Trophoblast cell (in vitro differentiated cells and primary cell): ENCODE measurements at regions not wholly inside any gene's neighbourhood (a gene's known extent, or its start where the extent isn't known, plus 50 kb on each side); places are given as distances from the start of the nearest gene placed in this dataset.

ENCODE experiments used
- DNase-seq, 2 donors: peaks; one replicate each; pipeline ENCODE4 v3.0.0-alpha.2; 2016
- H2AFZ ChIP-seq: 2 replicates; pipeline ENCODE4 v1.6.1; 2013; ENCODE audit warnings: low read length, moderate library complexity, mild to moderate bottlenecking; ENCODE audit not compliant: insufficient read depth, poor library complexity
- H2AK5ac ChIP-seq: 2 replicates; pipeline ENCODE4 v1.6.1; 2013; ENCODE audit warnings: mild to moderate bottlenecking, low read length
- H2BK120ac ChIP-seq: 2 replicates; pipeline ENCODE4 v1.6.1; 2013; ENCODE audit warnings: low read length, mild to moderate bottlenecking, moderate library complexity; ENCODE audit not compliant: insufficient read depth, poor library complexity
- H2BK12ac ChIP-seq: 2 replicates; pipeline ENCODE4 v1.6.1; 2013; ENCODE audit warnings: mild to moderate bottlenecking, low read length, moderate library complexity
- H2BK5ac ChIP-seq: 2 replicates; pipeline ENCODE4 v1.6.1; 2013; ENCODE audit warnings: low read length, low read depth, moderate library complexity, mild to moderate bottlenecking; ENCODE audit not compliant: poor library complexity
- H3K14ac ChIP-seq: 2 replicates; pipeline ENCODE4 v1.6.1; 2013; ENCODE audit warnings: mild to moderate bottlenecking, low read length
- H3K18ac ChIP-seq: 2 replicates; pipeline ENCODE4 v1.6.1; 2013; ENCODE audit warnings: mild to moderate bottlenecking, low read length
- H3K23ac ChIP-seq: 2 replicates; pipeline ENCODE4 v1.6.1; 2013; ENCODE audit warnings: low read length
- H3K27ac ChIP-seq: 2 replicates; pipeline ENCODE4 v1.5.1; 2013; ENCODE audit warnings: low read depth, mild to moderate bottlenecking, inconsistent platforms, low read length, moderate library complexity
- H3K27me3 ChIP-seq: 2 replicates; pipeline ENCODE4 v1.6.1; 2013; ENCODE audit warnings: inconsistent platforms, mild to moderate bottlenecking, low read length, moderate library complexity; ENCODE audit not compliant: insufficient read depth
- H3K36me3 ChIP-seq, 2 experiments: 1 replicate in 1 of 2; 2 replicates in 1 of 2; pipeline ENCODE4 v1.6.1; 2013; ENCODE audit warnings: low read length in 2 of 2, mild to moderate bottlenecking in 2 of 2, moderate library complexity in 1 of 2; ENCODE audit not compliant: insufficient read depth in 2 of 2, control insufficient read depth in 1 of 2
- H3K4ac ChIP-seq: 2 replicates; pipeline ENCODE4 v1.6.1; 2013; ENCODE audit warnings: low read depth, mild to moderate bottlenecking, low read length, moderate library complexity
- H3K4me1 ChIP-seq, 2 experiments: 1 replicate in 1 of 2; 2 replicates in 1 of 2; pipeline ENCODE4 v1.6.1; 2013; ENCODE audit warnings: low read length in 2 of 2, mild to moderate bottlenecking in 2 of 2, moderate library complexity in 1 of 2; ENCODE audit not compliant: insufficient read depth in 2 of 2, control insufficient read depth in 1 of 2
- H3K4me2 ChIP-seq: 2 replicates; pipeline ENCODE4 v1.6.1; 2013; ENCODE audit warnings: inconsistent platforms, mild to moderate bottlenecking, low read length, moderate library complexity
- H3K4me3 ChIP-seq: 2 replicates; pipeline ENCODE4 v1.5.1; 2013; ENCODE audit warnings: mild to moderate bottlenecking, low read depth, low read length, inconsistent platforms
- H3K79me1 ChIP-seq: one replicate; pipeline ENCODE4 v1.6.1; 2013; ENCODE audit warnings: low read length
- H3K79me2 ChIP-seq: 2 replicates; pipeline ENCODE4 v1.6.1; 2013; ENCODE audit warnings: low read length, mild to moderate bottlenecking; ENCODE audit not compliant: control insufficient read depth, insufficient read depth, poor library complexity
- H3K9ac ChIP-seq: 2 replicates; pipeline ENCODE4 v1.6.1; 2013; ENCODE audit warnings: mild to moderate bottlenecking, low read length
- H3K9me3 ChIP-seq: 2 replicates; pipeline ENCODE4 v1.6.1; 2013; ENCODE audit warnings: low read depth, mild to moderate bottlenecking, control low read depth, inconsistent platforms, low read length; ENCODE audit not compliant: insufficient read depth
- H4K12ac ChIP-seq: 2 replicates; pipeline ENCODE4 v1.6.1; 2013; ENCODE audit warnings: low read depth, mild to moderate bottlenecking, low read length, moderate library complexity
- H4K8ac ChIP-seq: 2 replicates; pipeline ENCODE4 v1.6.1; 2013; ENCODE audit warnings: low read depth, mild to moderate bottlenecking, low read length, moderate library complexity
- H4K91ac ChIP-seq: one replicate; pipeline ENCODE4 v1.6.1; 2013; ENCODE audit warnings: low read depth, mild to moderate bottlenecking, low read length, moderate library complexity
- WGBS: extraction: QIAGEN DNeasy Blood & Tissue Kit; methylation state at CpG from one replicate; pipeline ENCODE4 v1.1.7; 2013; ENCODE audit warnings: missing lambda C conversion rate; ENCODE audit not compliant: insufficient read length, insufficient coverage; ENCODE audit errors: extremely low coverage; 5-methylcytosine and 5-hydroxymethylcytosine counted together

GRCh38 chr1:8115031-8115768 is 89.1 kb upstream of the ERRFI1 start:
- Histone ChIP-seq H2BK120ac (peak overlapping the region; percentile 93), H3K4me2 (no peak overlapping the region), H3K36me3 (no peaks in the 10 kb centered on the region), H3K23ac (no peak overlapping the region), H3K79me2 (peaks cover 11% of the 10 kb centered on the region), H3K4ac (peak overlapping the region; percentile 24), H4K91ac (peak overlapping the region; percentile 92), H2BK5ac (peak overlapping the region; percentile 97), H3K27me3 (no peaks in the 10 kb centered on the region), H3K14ac (peak overlapping the region; percentile 71), H3K79me1 (peaks cover 48% of the 10 kb centered on the region), H3K4me3 (no peak overlapping the region), H2BK12ac (peak overlapping the region; percentile 83), H3K9me3 (no peaks in the 10 kb centered on the region), H3K9ac (no peak overlapping the region), H4K12ac (no peak overlapping the region), H4K8ac (peak overlapping the region; percentile 82), H2AK5ac (peak overlapping the region; percentile 62), H2AFZ (no peak overlapping the region), H3K18ac (peak overlapping the region; percentile 48), H3K4me1 (peaks cover 22 to 30% of the 10 kb centered on the region in 2 experiments), H3K27ac (peak overlapping the region; percentile 99)
- no CpG with 5 or more reads among the region's 10 CpGs for WGBS
- DNase-seq, result no peak

- Histone ChIP-seq H3K9me3 (peaks cover 2% of the 10 kb centered on the region), H2BK12ac (peak overlapping the region; percentile 98), H2BK120ac (peak overlapping the region; percentile 82), H3K36me3 (no peaks in the 10 kb centered on the region), H3K4me1 (peaks cover 18 to 27% of the 10 kb centered on the region in 2 experiments), H2AFZ (peak overlapping the region; percentile 37), H3K4ac (peak overlapping the region; percentile 53), H4K8ac (peak overlapping the region; percentile 55), H3K9ac (no peak overlapping the region), H3K4me3 (no peak overlapping the region), H3K14ac (peak overlapping the region; percentile 75), H2BK5ac (peak overlapping the region; percentile 63), H4K12ac (peak overlapping the region; percentile 23), H3K27me3 (no peaks in the 10 kb centered on the region), H3K18ac (peak overlapping the region; percentile 90), H3K79me1 (peaks cover 38% of the 10 kb centered on the region), H3K79me2 (peaks cover 10% of the 10 kb centered on the region), H2AK5ac (peak overlapping the region; percentile 84), H3K23ac (no peak overlapping the region), H4K91ac (peak overlapping the region; percentile 94), H3K27ac (peak overlapping the region; percentile 42), H3K4me2 (no peak overlapping the region)
- WGBS, result no CpG with 5 or more reads among the region's 17 CpGs
- no peak for DNase-seq
Measured at GRCh38 chr1:8113262-8114220, 87.4 kb upstream of the ERRFI1 start.

- no peaks in the 10 kb centered on the region for H3K27me3 ChIP-seq
- peaks cover 13 to 23% of the 10 kb centered on the region in 2 experiments for H3K4me1 ChIP-seq
- no peak overlapping the region for H2BK5ac ChIP-seq
- peak overlapping the region; percentile 83 for H2BK120ac ChIP-seq
- no peaks in the 10 kb centered on the region for H3K36me3 ChIP-seq
- H3K9me3 ChIP-seq, result peaks cover 2% of the 10 kb centered on the region
- H3K18ac ChIP-seq, result no peak overlapping the region
- H3K23ac ChIP-seq, result no peak overlapping the region
- H4K91ac ChIP-seq, result peak overlapping the region; percentile 73
- H3K27ac ChIP-seq, result no peak overlapping the region
- peak overlapping the region; percentile 97 for H2AK5ac ChIP-seq
- H2BK12ac ChIP-seq, result peak overlapping the region; percentile 89
- H3K79me2 ChIP-seq, result peaks cover 8% of the 10 kb centered on the region
- H3K4me2 ChIP-seq, result no peak overlapping the region
- H3K79me1 ChIP-seq, result peaks cover 32% of the 10 kb centered on the region
- no peak overlapping the region for H3K9ac ChIP-seq
- no peak for DNase-seq
- no peak overlapping the region for H3K4me3 ChIP-seq
- no CpG with 5 or more reads among the region's 11 CpGs for WGBS
- peak overlapping the region; percentile 61 for H4K8ac ChIP-seq
- peak overlapping the region; percentile 25 for H3K14ac ChIP-seq
- no peak overlapping the region for H4K12ac ChIP-seq
- H2AFZ ChIP-seq, result no peak overlapping the region
- no peak overlapping the region for H3K4ac ChIP-seq
Measured at GRCh38 chr1:8112611-8113261, 86.6 kb upstream of the ERRFI1 start.

GRCh38 chr1:8111560-8111959 is 85.5 kb upstream of the ERRFI1 start:
- Histone ChIP-seq H3K79me2 (peaks cover 8% of the 10 kb centered on the region), H3K9me3 (peaks cover 2% of the 10 kb centered on the region), H2AFZ (no peak overlapping the region), H3K23ac (no peak overlapping the region), H4K12ac (no peak overlapping the region), H3K36me3 (peaks cover 0 to 2% of the 10 kb centered on the region in 2 experiments), H4K91ac (no peak overlapping the region), H2BK12ac (no peak overlapping the region), H3K4me3 (no peak overlapping the region), H3K27me3 (no peaks in the 10 kb centered on the region), H3K27ac (no peak overlapping the region), H2BK120ac (no peak overlapping the region), H3K9ac (no peak overlapping the region), H3K4me1 (peaks cover 13 to 20% of the 10 kb centered on the region in 2 experiments), H3K18ac (no peak overlapping the region), H2AK5ac (no peak overlapping the region), H3K14ac (no peak overlapping the region), H3K4ac (no peak overlapping the region), H2BK5ac (no peak overlapping the region), H3K4me2 (no peak overlapping the region), H3K79me1 (peaks cover 28% of the 10 kb centered on the region), H4K8ac (no peak overlapping the region)
- DNase-seq, result no peak
- WGBS, result no CpG with 5 or more reads among the region's 4 CpGs
